ENCODE measurements at regions not wholly inside any gene's neighbourhood (a gene's known extent, or its start where the extent isn't known, plus 50 kb on each side); places are given as distances from the start of the nearest gene placed in this dataset.
A peak's percentile ranks its signal among the peaks of the same experiment; 100 is the strongest.

GRCh38 chrX:13256603-13257002 lies 63.2 kb downstream of the ATXN3L start:
- CTCF ChIA-PET, result no interaction called here
- BruUV-seq (replicated peaks), result no TSS peak
- TF ChIP-seq RFX5 (IDR thresholded peaks at IDR 0.05; ENCODE audit: low read depth, low read length) (no peak), ELK1 (IDR thresholded peaks at IDR 0.05; ENCODE audit: borderline replicate concordance, low read depth, low read length) (no peak)
- Histone ChIP-seq H3K9me3 (ENCODE audit: control insufficient read depth, insufficient read depth, low read length) (no peaks in the 10 kb centered on the region), H3K4me3 (ENCODE audit: insufficient read depth, low read depth, low read length) (no peak overlapping the region), H3K23ac (ENCODE audit: low read depth, low read length) (no peak overlapping the region), H3K9me1 (ENCODE audit: insufficient read depth, low read length) (no peaks in the 10 kb centered on the region), H4K5ac (ENCODE audit: low read depth, low read length) (peak overlapping the region; percentile 48; the same call in 1 of the 2 replicates), H3K4me1 (ENCODE audit: control insufficient read depth, insufficient read depth, low read length) (peaks cover 3% of the 10 kb centered on the region; the same call in 1 of the 2 replicates), H3K4me2 (ENCODE audit: low read depth, low read length) (no peak overlapping the region), H3K14ac (replicated peaks; ENCODE audit: low read depth, low read length) (no peak overlapping the region), H2AK9ac (replicated peaks; ENCODE audit: low read depth, low read length, poor library complexity) (no peak overlapping the region), H4K20me1 (ENCODE audit: insufficient read depth, low read length) (no peaks in the 10 kb centered on the region), H4K8ac (ENCODE audit: low read depth in 2 of 2, low read length in 2 of 2) (no peak overlapping the region), H2BK5ac (ENCODE audit: low read depth, low read length, poor library complexity, severe bottlenecking) (no peak overlapping the region), H2BK20ac (ENCODE audit: low read depth, low read length) (no peak overlapping the region), H3K79me1 (ENCODE audit: low read depth in 1 of 2, low read length in 2 of 2) (no peaks in the 10 kb centered on the region), H2BK120ac (ENCODE audit: low read depth, low read length) (no peak overlapping the region), H3K27ac (ENCODE audit: insufficient read depth, low read length) (no peak overlapping the region), H2AK5ac (ENCODE audit: low read depth, low read length) (no peak overlapping the region), H4K91ac (ENCODE audit: insufficient read depth, low read depth, low read length) (no peak overlapping the region), H3K18ac (ENCODE audit: low read depth, low read length) (peak overlapping the region; percentile 18; the same call in 1 of the 2 replicates), H2BK15ac (ENCODE audit: low read depth, low read length) (no peak overlapping the region), H3K4ac (ENCODE audit: low read depth, low read length) (no peak overlapping the region), H3K9ac (ENCODE audit: low read depth, low read length) (no peak overlapping the region), H3K56ac (ENCODE audit: extremely low read depth, insufficient read depth, low read length) (no peak overlapping the region), H2AFZ (replicated peaks; ENCODE audit: low read length, poor library complexity) (no peak overlapping the region), H3K36me3 (ENCODE audit: control insufficient read depth, insufficient read depth, low read length) (no peaks in the 10 kb centered on the region), H3K27me3 (ENCODE audit: control insufficient read depth, insufficient read depth, low read length) (no peaks in the 10 kb centered on the region)
- in situ Hi-C loops (cut with MboI; ENCODE audit: low sequenced_read_pairs) (no loop called here), dilution Hi-C loops (cut with HindIII; ENCODE audit: low sequenced_read_pairs, unreplicated experiment) (no loop called here), intact Hi-C loops (cut with micrococcal nuclease) (no loop called here)
- no peak for DNase-seq
- no peak for ATAC-seq (ENCODE audit: low read depth)
- POLR2A ChIA-PET (ENCODE audit: unreplicated experiment), result no interaction called here
